EH (cell line): ENCODE measurements at regions not wholly inside any gene's neighbourhood (a gene's known extent, or its start where the extent isn't known, plus 50 kb on each side); places are given as distances from the start of the nearest gene placed in this dataset.

Experiments
- DNase-seq: peaks from one replicate; pipeline ENCODE4 v3.0.0-alpha.2; 2015; ENCODE audit warnings: low read depth

- DNase-seq = no peak
Measured at GRCh38 chr1:228920831-228921230, 185.6 kb downstream of the RHOU start.

GRCh38 chr1:228921481-228921880 is 186.2 kb downstream of the RHOU start:
- DNase-seq = no peak

GRCh38 chr1:228922722-228923376 is 187.6 kb downstream of the RHOU start:
- DNase-seq = no peak

- DNase-seq = no peak
Measured at GRCh38 chr1:228923973-228924686, 188.9 kb downstream of the RHOU start.

- DNase-seq = no peak
Measured at GRCh38 chr1:228925691-228926090, 190.4 kb downstream of the RHOU start.

GRCh38 chr1:228927421-228927820 is 192.1 kb downstream of the RHOU start:
- no peak for DNase-seq

GRCh38 chr1:228927946-228928898 is 192.9 kb downstream of the RHOU start:
- DNase-seq = no peak

- no peak for DNase-seq
Measured at GRCh38 chr1:228929476-228930027, 194.3 kb downstream of the RHOU start.

GRCh38 chr1:228930479-228930957 is 195.2 kb downstream of the RHOU start:
- DNase-seq = no peak

- no peak for DNase-seq
Measured at GRCh38 chr1:228933753-228934152, 198.5 kb downstream of the RHOU start.

GRCh38 chr1:228935198-228935663 is 200.0 kb downstream of the RHOU start:
- DNase-seq = no peak

- no peak for DNase-seq
Measured at GRCh38 chr1:228935855-228936727, 200.8 kb downstream of the RHOU start.

GRCh38 chr1:228936881-228937280 is 201.6 kb downstream of the RHOU start:
- DNase-seq = no peak

GRCh38 chr1:228937351-228937750 is 202.1 kb downstream of the RHOU start:
- DNase-seq = no peak

GRCh38 chr1:228937851-228938536 is 202.7 kb downstream of the RHOU start:
- DNase-seq = no peak

- no peak for DNase-seq
Measured at GRCh38 chr1:228938537-228938901, 203.2 kb downstream of the RHOU start.

GRCh38 chr1:228939001-228939691 is 203.9 kb downstream of the RHOU start:
- no peak for DNase-seq

- no peak for DNase-seq
Measured at GRCh38 chr1:228939881-228940392, 204.7 kb downstream of the RHOU start.

- DNase-seq = no peak
Measured at GRCh38 chr1:228940526-228940925, 205.2 kb downstream of the RHOU start.

GRCh38 chr1:228940926-228941325 is 205.6 kb downstream of the RHOU start:
- no peak for DNase-seq
